ENCODE measurements at regions not wholly inside any gene's neighbourhood (a gene's known extent, or its start where the extent isn't known, plus 50 kb on each side); places are given as distances from the start of the nearest gene placed in this dataset.

GRCh38 chr1:201632364-201632952, 93.5 kb downstream of the NAV1 start:
- H3K14ac ChIP-seq (ENCODE audit: insufficient read length): no peak overlapping the region
- no peak overlapping the region for H4K8ac ChIP-seq (ENCODE audit: extremely low read depth, insufficient read depth, low read length)
- no peak overlapping the region for H3K4me3 ChIP-seq (ENCODE audit: extremely low read depth in 1 of 4, insufficient read depth in 2 of 4, low read depth in 3 of 4, low read length in 4 of 4)
- H4K20me1 ChIP-seq (replicated peaks in 1 of 2; ENCODE audit: control insufficient read depth in 1 of 2, insufficient read depth in 2 of 2, low read length in 2 of 2): no peaks in the 10 kb centered on the region
- no peak overlapping the region for H4K91ac ChIP-seq (replicated peaks; ENCODE audit: insufficient read length, low read length)
- no peak overlapping the region for H3K23ac ChIP-seq (ENCODE audit: insufficient read length)
- no peaks in the 10 kb centered on the region for H3K9me3 ChIP-seq (ENCODE audit: insufficient read depth in 2 of 2, low read depth in 1 of 2, low read length in 1 of 2)
- FAIRE-seq: no peak
- H2BK12ac ChIP-seq (ENCODE audit: low read depth, low read length): no peak overlapping the region
- H3K4me2 ChIP-seq (ENCODE audit: insufficient read depth in 1 of 2, low read depth in 2 of 2, low read length in 2 of 2): no peak overlapping the region
- ChIA-PET CTCF (ENCODE audit: partially characterized antibody) (interaction anchor here (1.0 to 2.5 kb wide), 7 partner anchors 8 to 99 kb away, joined by 3 to 9 read pairs (median 3); no protein-coding TSS in a partner anchor), POLR2A (ENCODE audit: partially characterized antibody) (interaction anchor here (0.5 kb wide), 1 partner anchor 303 kb away, joined by 3 read pairs; no protein-coding TSS in a partner anchor)
- H3K79me2 ChIP-seq (ENCODE audit: control insufficient read depth in 1 of 2, insufficient read depth in 2 of 2, low read length in 2 of 2): no peaks in the 10 kb centered on the region
- peaks cover 5 to 16% (median 9%) of the 10 kb centered on the region in 4 experiments for H3K4me1 ChIP-seq (replicated peaks in 1 of 4; ENCODE audit: control insufficient read depth in 3 of 4, insufficient read depth in 4 of 4, low read length in 3 of 4)
- H3K9ac ChIP-seq (replicated peaks in 1 of 4; ENCODE audit: extremely low read depth in 1 of 4, low read depth in 3 of 4, low read length in 3 of 4): no peak overlapping the region
- H3K23me2 ChIP-seq (ENCODE audit: low read depth, low read length): no peaks in the 10 kb centered on the region
- H2AK5ac ChIP-seq (ENCODE audit: low read depth, low read length): no peak overlapping the region
- H3K79me1 ChIP-seq (ENCODE audit: low read depth, low read length): no peaks in the 10 kb centered on the region
- H3K27ac ChIP-seq (ENCODE audit: low read depth, low read length): no peak overlapping the region
- no peaks in the 10 kb centered on the region for H3K36me3 ChIP-seq (ENCODE audit: control insufficient read depth in 2 of 4, insufficient read depth in 4 of 4, low read length in 3 of 4)
- no peak overlapping the region for H2BK20ac ChIP-seq (ENCODE audit: low read length)
- no peak overlapping the region for H2BK15ac ChIP-seq (ENCODE audit: low read length)
- H2BK5ac ChIP-seq (ENCODE audit: low read depth, low read length): no peak overlapping the region
- no peak overlapping the region for H2BK120ac ChIP-seq (replicated peaks; ENCODE audit: low read depth, low read length)
- 84% methylated on average over 5 of the region's 5 CpGs; no CpG with 5 or more reads in 1 of the 2 experiments for WGBS, 2 experiments (ENCODE audit: extremely low coverage in 1 of 2, insufficient coverage in 1 of 2, insufficient read length in 1 of 2, insufficient replicate concordance in 2 of 2, low coverage in 1 of 2, low lambda C conversion rate in 2 of 2, missing lambda C conversion rate in 1 of 2)
- no peak for DNase-seq (ENCODE audit: low read depth in 1 of 2, low spot score in 2 of 2)
- no peak overlapping the region for H3K18ac ChIP-seq (ENCODE audit: extremely low read depth, low read length)
- no peak overlapping the region for H3K56ac ChIP-seq (replicated peaks; ENCODE audit: insufficient read length, low read depth, low read length)
- H4K5ac ChIP-seq (ENCODE audit: insufficient read length, low read depth, low read length): no peak overlapping the region
- no peak for TF ChIP-seq NANOG (IDR thresholded peaks at IDR 0.05; ENCODE audit: insufficient read depth, low read depth, low read length, poor library complexity, severe bottlenecking)
- TF ChIP-seq BACH1 (IDR thresholded peaks at IDR 0.05; ENCODE audit: low read length): no peak
- no peak for TF ChIP-seq BRCA1 (IDR thresholded peaks at IDR 0.05; ENCODE audit: low read depth, low read length)
- no peak for TF ChIP-seq RFX5 (IDR thresholded peaks at IDR 0.05; ENCODE audit: borderline replicate concordance, low read depth, low read length)
- no peak for TF ChIP-seq ASH2L (IDR thresholded peaks at IDR 0.05; ENCODE audit: low read length)
- H3K4ac ChIP-seq (replicated peaks; ENCODE audit: insufficient read length, low read depth, low read length): no peak overlapping the region
- no peak overlapping the region for H2AFZ ChIP-seq (ENCODE audit: low read length)
- no peaks in the 10 kb centered on the region for H3K27me3 ChIP-seq (replicated peaks in 1 of 4; ENCODE audit: control insufficient read depth in 3 of 4, extremely low read depth in 1 of 4, insufficient read depth in 3 of 4, low read length in 3 of 4)

Data from H1 (cell line).